CD14-positive monocyte (primary cell): ENCODE measurements at regions not wholly inside any gene's neighbourhood (a gene's known extent, or its start where the extent isn't known, plus 50 kb on each side); places are given as distances from the start of the nearest gene placed in this dataset.

ENCODE experiments used
- DNase-seq, 3 donors: peaks; one replicate each; pipeline ENCODE4 v3.0.0-alpha.2; 2011 to 2022
- H2AFZ ChIP-seq: 2 replicates; pipeline ENCODE4 v1.6.0; 2012; ENCODE audit warnings: mild to moderate bottlenecking, low read depth, low read length, inconsistent platforms; ENCODE audit not compliant: insufficient read depth, poor library complexity, severe bottlenecking
- H3K27ac ChIP-seq, 2 donors: 1 replicate in 1 of 2; 2 replicates in 1 of 2; pipeline ENCODE4 v1.5.1; 2012 to 2013; ENCODE audit warnings: low read length in 2 of 2, control low read depth in 1 of 2, inconsistent platforms in 1 of 2, low read depth in 1 of 2, mild to moderate bottlenecking in 1 of 2
- H3K27me3 ChIP-seq, 2 donors: one replicate each; pipeline versions ENCODE4 v1.6.0 to v1.6.1; 2011 to 2013; ENCODE audit warnings: low read length in 2 of 2; ENCODE audit not compliant: control insufficient read depth in 2 of 2, insufficient read depth in 2 of 2
- H3K36me3 ChIP-seq, 2 donors: replicated peaks in 1 of 2; 1 replicate in 1 of 2; 2 replicates in 1 of 2; pipeline versions ENCODE4 v1.5.1 to v1.6.1; 2012 to 2013; ENCODE audit warnings: low read length in 2 of 2, control low read depth in 1 of 2, inconsistent platforms in 1 of 2, mild to moderate bottlenecking in 1 of 2; ENCODE audit not compliant: insufficient read depth in 2 of 2, control insufficient read depth in 1 of 2
- H3K4me1 ChIP-seq, 2 donors: 1 replicate in 1 of 2; 2 replicates in 1 of 2; pipeline versions ENCODE4 v1.5.1 to v1.6.1; 2012 to 2013; ENCODE audit warnings: low read length in 2 of 2, control low read depth in 1 of 2, inconsistent platforms in 1 of 2, mild to moderate bottlenecking in 1 of 2, moderate library complexity in 1 of 2; ENCODE audit not compliant: insufficient read depth in 2 of 2, control insufficient read depth in 1 of 2
- H3K4me2 ChIP-seq: replicated peaks from 2 replicates; pipeline ENCODE3; 2012; ENCODE audit warnings: low read length, moderate library complexity, mild to moderate bottlenecking; ENCODE audit not compliant: poor library complexity, severe bottlenecking; ENCODE audit errors: extremely low read depth
- H3K4me3 ChIP-seq, 3 experiments: fragments of 200-600 bp in 1 of 3; sonication (generic) in 1 of 3; replicated peaks in 1 of 3; 1 replicate in 2 of 3; 2 replicates in 1 of 3; pipeline ENCODE4 v1.5.1; 2011 to 2013; ENCODE audit warnings: low read length in 3 of 3, mild to moderate bottlenecking in 3 of 3, control low read depth in 2 of 3, low read depth in 2 of 3, inconsistent platforms in 1 of 3, moderate library complexity in 1 of 3
- H3K79me2 ChIP-seq: 2 replicates; pipeline ENCODE4 v1.6.0; 2012; ENCODE audit warnings: mild to moderate bottlenecking, control low read depth, inconsistent platforms, low read length, moderate library complexity; ENCODE audit not compliant: insufficient read depth
- H3K9ac ChIP-seq: 2 replicates; pipeline ENCODE4 v1.6.0; 2017; ENCODE audit warnings: low read length, mild to moderate bottlenecking; ENCODE audit not compliant: insufficient read depth, poor library complexity, severe bottlenecking
- H3K9me3 ChIP-seq, 2 donors: replicated peaks in 1 of 2; 1 replicate in 1 of 2; 2 replicates in 1 of 2; pipeline versions ENCODE4 v1.5.1 to v1.6.1; 2012 to 2013; ENCODE audit warnings: low read length in 2 of 2, control low read depth in 1 of 2; ENCODE audit not compliant: control insufficient read depth in 1 of 2, insufficient read depth in 1 of 2
- H4K20me1 ChIP-seq: 2 replicates; pipeline ENCODE4 v1.6.0; 2012; ENCODE audit warnings: mild to moderate bottlenecking, low read length, control low read depth, moderate library complexity; ENCODE audit not compliant: insufficient read depth
- H3K27ac Mint-ChIP-seq, 7 donors: one replicate each; pipeline ENCODE4 v1.8.0; 2020; ENCODE audit warnings: mild to moderate bottlenecking in 7 of 7, mixed read lengths in 7 of 7, moderate library complexity in 6 of 7, inconsistent platforms in 2 of 7
- H3K27me3 Mint-ChIP-seq, 3 donors: one replicate each; pipeline ENCODE4 v1.8.0; 2021 to 2022; ENCODE audit warnings: low read depth in 3 of 3, mild to moderate bottlenecking in 3 of 3, mixed read lengths in 3 of 3, moderate library complexity in 3 of 3, inconsistent platforms in 1 of 3
- H3K36me3 Mint-ChIP-seq, 2 donors: one replicate each; pipeline ENCODE4 v1.8.0; 2020; ENCODE audit warnings: mixed read lengths in 2 of 2, inconsistent platforms in 1 of 2, mild to moderate bottlenecking in 1 of 2
- H3K4me1 Mint-ChIP-seq: one replicate; pipeline ENCODE4 v1.8.0; 2020; ENCODE audit warnings: mild to moderate bottlenecking, mixed read lengths
- H3K4me3 Mint-ChIP-seq, 2 donors: one replicate each; pipeline ENCODE4 v1.8.0; 2020; ENCODE audit warnings: mild to moderate bottlenecking in 2 of 2, mixed read lengths in 2 of 2, moderate library complexity in 1 of 2
- H3K9me3 Mint-ChIP-seq, 7 donors: one replicate each; pipeline ENCODE4 v1.8.0; 2020 to 2022; ENCODE audit warnings: mixed read lengths in 7 of 7, mild to moderate bottlenecking in 6 of 7, moderate library complexity in 6 of 7, inconsistent platforms in 2 of 7
- WGBS: methylation state at CpG from one replicate; pipeline ENCODE4 v1.1.5; 2013; ENCODE audit warnings: missing lambda C conversion rate; ENCODE audit not compliant: insufficient coverage; 5-methylcytosine and 5-hydroxymethylcytosine counted together
- intact Hi-C, 2 donors: fragments of 100-400 bp; cut with micrococcal nuclease; formaldehyde crosslinking; loops; one replicate each; pipeline versions ENCODE4 v1.15.0 to v1.15.1; 2023
- TF ChIP-seq, protein P1 (sequence below): fragments of 200-600 bp; IDR thresholded peaks from one replicate; pipeline ENCODE4 v1.8.0; 2022; ENCODE audit warnings: antibody characterized with exemption, mild to moderate bottlenecking

DNA sequence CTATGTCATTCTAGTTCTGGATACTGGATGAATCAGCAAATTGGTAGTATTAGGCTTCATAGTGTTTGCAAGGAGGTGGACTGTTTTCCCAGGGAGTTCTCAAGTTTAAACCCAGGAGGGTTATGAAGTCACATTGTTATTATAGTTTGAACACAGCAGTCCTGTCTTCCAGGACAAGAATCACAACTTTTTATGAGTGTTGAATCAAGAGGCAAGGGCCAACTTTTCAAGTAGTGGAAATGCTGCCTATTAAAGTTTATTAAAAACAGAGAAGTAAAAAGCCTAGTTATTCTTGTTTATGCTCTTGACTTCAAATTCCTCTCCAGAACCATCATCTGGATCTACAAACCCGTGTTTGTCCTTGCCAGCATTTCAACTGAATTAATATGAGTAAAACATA, 86.3 kb upstream of the GOT2 start:
- no peak overlapping the region for H3K9ac ChIP-seq
- Mint-ChIP-seq H3K27me3 (peaks cover 0 to 6% (median 2%) of the 10 kb centered on the region in 3 donors), H3K27ac (no peak overlapping the region), H3K4me1 (no peaks in the 10 kb centered on the region), H3K9me3 (peaks cover 0 to 6% (median 0%) of the 10 kb centered on the region in 7 donors), H3K36me3 (no peaks in the 10 kb centered on the region), H3K4me3 (no peak overlapping the region)
- H3K9me3 ChIP-seq: no peaks in the 10 kb centered on the region
- no peak overlapping the region for H2AFZ ChIP-seq
- no peak overlapping the region for H3K27ac ChIP-seq
- H3K36me3 ChIP-seq: no peaks in the 10 kb centered on the region
- no CpG with 5 or more reads among the region's 1 CpG for WGBS
- H3K79me2 ChIP-seq: no peaks in the 10 kb centered on the region
- no peak overlapping the region for H3K4me2 ChIP-seq
- H3K27me3 ChIP-seq: no peaks in the 10 kb centered on the region
- no peaks in the 10 kb centered on the region for H4K20me1 ChIP-seq
- TF ChIP-seq, protein P1, sequence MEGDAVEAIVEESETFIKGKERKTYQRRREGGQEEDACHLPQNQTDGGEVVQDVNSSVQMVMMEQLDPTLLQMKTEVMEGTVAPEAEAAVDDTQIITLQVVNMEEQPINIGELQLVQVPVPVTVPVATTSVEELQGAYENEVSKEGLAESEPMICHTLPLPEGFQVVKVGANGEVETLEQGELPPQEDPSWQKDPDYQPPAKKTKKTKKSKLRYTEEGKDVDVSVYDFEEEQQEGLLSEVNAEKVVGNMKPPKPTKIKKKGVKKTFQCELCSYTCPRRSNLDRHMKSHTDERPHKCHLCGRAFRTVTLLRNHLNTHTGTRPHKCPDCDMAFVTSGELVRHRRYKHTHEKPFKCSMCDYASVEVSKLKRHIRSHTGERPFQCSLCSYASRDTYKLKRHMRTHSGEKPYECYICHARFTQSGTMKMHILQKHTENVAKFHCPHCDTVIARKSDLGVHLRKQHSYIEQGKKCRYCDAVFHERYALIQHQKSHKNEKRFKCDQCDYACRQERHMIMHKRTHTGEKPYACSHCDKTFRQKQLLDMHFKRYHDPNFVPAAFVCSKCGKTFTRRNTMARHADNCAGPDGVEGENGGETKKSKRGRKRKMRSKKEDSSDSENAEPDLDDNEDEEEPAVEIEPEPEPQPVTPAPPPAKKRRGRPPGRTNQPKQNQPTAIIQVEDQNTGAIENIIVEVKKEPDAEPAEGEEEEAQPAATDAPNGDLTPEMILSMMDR: no peak
- H3K4me1 ChIP-seq: no peaks in the 10 kb centered on the region
- H3K4me3 ChIP-seq: no peak overlapping the region
- DNase-seq: no peak
- intact Hi-C loops: no loop called here

DNA sequence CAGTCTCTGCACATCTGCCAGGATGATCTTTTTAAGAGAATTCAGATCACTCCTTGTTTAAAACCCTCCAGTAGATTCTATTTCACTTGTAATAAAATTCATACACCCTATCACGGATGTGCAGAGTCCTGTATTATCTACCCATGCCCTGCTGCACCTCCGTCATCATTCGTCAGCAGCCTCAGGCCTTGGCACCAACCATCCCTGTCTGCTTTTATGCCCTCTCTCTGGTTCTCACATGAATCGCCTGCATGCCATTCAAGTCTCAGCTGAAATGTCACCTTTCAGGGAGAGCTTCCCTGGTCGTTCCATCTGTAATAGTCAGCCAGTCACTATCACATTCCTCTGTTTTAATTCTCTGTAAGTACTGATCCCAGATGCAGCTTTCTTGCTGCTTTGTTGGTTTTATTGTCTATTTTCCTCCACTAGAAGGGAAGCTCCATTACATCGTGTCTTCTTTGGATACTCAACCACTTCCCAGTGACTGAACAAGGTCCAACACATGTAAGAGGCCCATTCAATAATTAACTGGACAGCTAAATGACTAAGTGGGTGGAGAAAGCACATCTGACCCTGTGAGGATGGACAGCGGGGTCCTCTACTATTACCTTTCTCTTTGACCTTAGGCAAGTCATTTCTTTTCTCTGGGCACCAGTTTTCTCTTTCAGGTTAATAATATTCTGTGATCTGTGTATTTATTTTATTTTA, 81.2 kb upstream of the GOT2 start:
- no peaks in the 10 kb centered on the region for H3K36me3 ChIP-seq
- no peaks in the 10 kb centered on the region for H3K9me3 Mint-ChIP-seq
- no peak overlapping the region for H3K4me2 ChIP-seq
- H4K20me1 ChIP-seq: no peaks in the 10 kb centered on the region
- H3K27me3 ChIP-seq: no peaks in the 10 kb centered on the region
- no peaks in the 10 kb centered on the region for H3K79me2 ChIP-seq
- DNase-seq: no peak
- TF ChIP-seq, protein P1: no peak
- H3K9me3 ChIP-seq: no peaks in the 10 kb centered on the region
- no peak overlapping the region for H3K4me3 Mint-ChIP-seq
- H3K27ac ChIP-seq: no peak overlapping the region
- no peaks in the 10 kb centered on the region for H3K36me3 Mint-ChIP-seq
- H3K9ac ChIP-seq: no peak overlapping the region
- peaks cover 7% of the 10 kb centered on the region for H3K4me1 Mint-ChIP-seq
- no peak overlapping the region for H3K27ac Mint-ChIP-seq
- peaks cover 0 to 4% (median 0%) of the 10 kb centered on the region in 3 donors for H3K27me3 Mint-ChIP-seq
- no peak overlapping the region for H2AFZ ChIP-seq
- 96% methylated on average over 5 of the region's 7 CpGs for WGBS
- H3K4me3 ChIP-seq: no peak overlapping the region
- intact Hi-C loops: no loop called here
- peaks cover 0 to 4% of the 10 kb centered on the region in 2 donors for H3K4me1 ChIP-seq
